ENCODE measurements at regions not wholly inside any gene's neighbourhood (a gene's known extent, or its start where the extent isn't known, plus 50 kb on each side); places are given as distances from the start of the nearest gene placed in this dataset.
"Not testable (repeated sequence)": the region's sequence is repeated elsewhere in the genome, so short reads cannot be mapped to it uniquely, and the experiment has no call there.

GRCh38 chr2:235219048-235219447 lies 267.2 kb downstream of the SH3BP4 start:
- DNase-seq (ENCODE audit: low read depth): no peak

GRCh38 chr2:235220331-235220730 lies 268.5 kb downstream of the SH3BP4 start:
- no peak for DNase-seq (ENCODE audit: low read depth)

GRCh38 chr2:235223011-235223410 lies 270.8 kb upstream of the AGAP1 start:
- DNase-seq (ENCODE audit: low read depth): no peak

- DNase-seq (ENCODE audit: low read depth): no peak
These were observed 269.4 kb upstream of the AGAP1 start for GRCh38 chr2:235224410-235224809.

- DNase-seq (ENCODE audit: low read depth): no peak
These were observed 268.6 kb upstream of the AGAP1 start for GRCh38 chr2:235225261-235225660.

- no peak for DNase-seq (ENCODE audit: low read depth)
These were observed 266.3 kb upstream of the AGAP1 start for GRCh38 chr2:235227590-235227989.

- DNase-seq (ENCODE audit: low read depth): not testable (repeated sequence)
These were observed 265.4 kb upstream of the AGAP1 start for GRCh38 chr2:235228422-235228821.

GRCh38 chr2:235229236-235229635 lies 264.6 kb upstream of the AGAP1 start:
- no peak for DNase-seq (ENCODE audit: low read depth)

GRCh38 chr2:235230821-235231601 lies 262.8 kb upstream of the AGAP1 start:
- DNase-seq (ENCODE audit: low read depth): no peak

GRCh38 chr2:235232449-235233433 lies 261.1 kb upstream of the AGAP1 start:
- DNase-seq (ENCODE audit: low read depth): no peak

GRCh38 chr2:235234736-235235135 lies 259.1 kb upstream of the AGAP1 start:
- no peak for DNase-seq (ENCODE audit: low read depth)

- no peak for DNase-seq (ENCODE audit: low read depth)
These were observed 257.7 kb upstream of the AGAP1 start for GRCh38 chr2:235235977-235236767.

- no peak for DNase-seq (ENCODE audit: low read depth)
These were observed 255.3 kb upstream of the AGAP1 start for GRCh38 chr2:235238537-235238936.

GRCh38 chr2:235240574-235240973 lies 253.3 kb upstream of the AGAP1 start:
- DNase-seq (ENCODE audit: low read depth): no peak

- DNase-seq (ENCODE audit: low read depth): no peak
These were observed 249.3 kb upstream of the AGAP1 start for GRCh38 chr2:235244255-235245220.

- DNase-seq (ENCODE audit: low read depth): no peak
These were observed 246.8 kb upstream of the AGAP1 start for GRCh38 chr2:235247001-235247400.

GRCh38 chr2:235255693-235256092 lies 238.2 kb upstream of the AGAP1 start:
- no peak for DNase-seq (ENCODE audit: low read depth)

- DNase-seq (ENCODE audit: low read depth): no peak
These were observed 236.3 kb upstream of the AGAP1 start for GRCh38 chr2:235257590-235257989.

- DNase-seq (ENCODE audit: low read depth): no peak
These were observed 231.1 kb upstream of the AGAP1 start for GRCh38 chr2:235262750-235263149.

- DNase-seq (ENCODE audit: low read depth): no peak
These were observed 230.4 kb upstream of the AGAP1 start for GRCh38 chr2:235263205-235264120.

Measured in stimulated activated CD8-positive, alpha-beta memory T cell treated with anti-CD3 and anti-CD28 coated beads, Interleukin-12 subunit alpha, Interleukin-12 subunit beta, amount 100 ng/mL, for 1 hour (primary cell).